ENCODE measurements at regions not wholly inside any gene's neighbourhood (a gene's known extent, or its start where the extent isn't known, plus 50 kb on each side); places are given as distances from the start of the nearest gene placed in this dataset.

DNA sequence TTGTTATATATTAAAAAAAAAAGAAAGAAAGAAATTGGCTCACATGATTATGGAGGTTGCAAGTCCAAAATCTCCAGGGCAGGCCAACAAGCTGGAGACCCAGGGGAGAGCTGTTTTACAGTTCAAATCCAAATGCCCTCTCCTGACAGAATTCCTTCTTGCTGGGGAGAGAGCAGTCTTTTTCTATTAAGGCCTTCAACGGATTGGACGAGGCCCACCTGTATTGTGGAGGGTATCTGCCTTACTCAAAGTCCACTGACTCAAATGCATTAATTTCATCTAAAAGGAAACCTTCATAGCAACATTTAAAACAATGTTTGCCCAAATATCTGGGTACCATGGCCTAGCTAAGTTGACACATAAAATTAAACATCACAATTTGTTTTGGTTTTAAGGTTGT is 56.9 kb upstream of the TRIM67 start:
- H3K79me1 ChIP-seq (ENCODE audit: low read depth, low read length), result no peaks in the 10 kb centered on the region
- H4K5ac ChIP-seq (ENCODE audit: insufficient read length, low read depth, low read length), result no peak overlapping the region
- no peak for TF ChIP-seq BCL11A (IDR thresholded peaks at IDR 0.05; ENCODE audit: low read depth in 2 of 2, low read length in 2 of 2)
- TF ChIP-seq KDM4A (IDR thresholded peaks at IDR 0.05; ENCODE audit: low read depth, low read length, severe bottlenecking), result no peak
- no peak for TF ChIP-seq MAFK (IDR thresholded peaks at IDR 0.05; ENCODE audit: low read depth, low read length)
- no peak for TF ChIP-seq RAD21 (IDR thresholded peaks at IDR 0.05 in 1 of 2, conservative IDR thresholded peaks at IDR 0.05 in 1 of 2; ENCODE audit: low read depth in 2 of 2, low read length in 2 of 2)
- no peak for TF ChIP-seq POLR2A (IDR thresholded peaks at IDR 0.05; ENCODE audit: control extremely low read depth in 1 of 2, low read depth in 2 of 2, low read length in 2 of 2)
- no peak for TF ChIP-seq SP4 (IDR thresholded peaks at IDR 0.05; ENCODE audit: low read length)
- TF ChIP-seq FOSL1 (IDR thresholded peaks at IDR 0.05; ENCODE audit: insufficient read depth, low read depth, low read length), result no peak
- no peak for TF ChIP-seq CREB1 (IDR thresholded peaks at IDR 0.05)
- TF ChIP-seq SUZ12 (IDR thresholded peaks at IDR 0.05; ENCODE audit: low read length), result no peak
- no peak for TF ChIP-seq SAP30 (IDR thresholded peaks at IDR 0.05; ENCODE audit: insufficient read depth, insufficient replicate concordance, low read length)
- TF ChIP-seq CEBPB (IDR thresholded peaks at IDR 0.05; ENCODE audit: low read depth, low read length), result no peak
- no peak for TF ChIP-seq SRF (IDR thresholded peaks at IDR 0.05; ENCODE audit: low read depth, low read length)
- no peak for TF ChIP-seq RFX5 (IDR thresholded peaks at IDR 0.05; ENCODE audit: borderline replicate concordance, low read depth, low read length)
- no peak for TF ChIP-seq CTBP2 (IDR thresholded peaks at IDR 0.05; ENCODE audit: borderline replicate concordance, insufficient read depth, insufficient read length, low read length)
- TF ChIP-seq EP300 (IDR thresholded peaks at IDR 0.05; ENCODE audit: borderline replicate concordance in 1 of 2, low read depth in 2 of 2, low read length in 2 of 2), result no peak
- no peak overlapping the region for H2AFZ ChIP-seq (ENCODE audit: low read length)
- H3K23me2 ChIP-seq (ENCODE audit: low read depth, low read length), result no peaks in the 10 kb centered on the region
- H3K79me2 ChIP-seq (ENCODE audit: control insufficient read depth in 1 of 2, insufficient read depth in 2 of 2, low read length in 2 of 2), result no peaks in the 10 kb centered on the region
- no peak overlapping the region for H3K4me3 ChIP-seq (ENCODE audit: extremely low read depth in 1 of 4, insufficient read depth in 2 of 4, low read depth in 3 of 4, low read length in 4 of 4)
- H3K36me3 ChIP-seq (ENCODE audit: control insufficient read depth in 2 of 4, insufficient read depth in 4 of 4, low read length in 3 of 4), result no peaks in the 10 kb centered on the region
- H2BK15ac ChIP-seq (ENCODE audit: low read length), result no peak overlapping the region
- H3K4me2 ChIP-seq (ENCODE audit: insufficient read depth in 1 of 2, low read depth in 2 of 2, low read length in 2 of 2), result no peak overlapping the region
- no peaks in the 10 kb centered on the region for H3K9me3 ChIP-seq (ENCODE audit: insufficient read depth in 2 of 2, low read depth in 1 of 2, low read length in 1 of 2)
- H2BK120ac ChIP-seq (replicated peaks; ENCODE audit: low read depth, low read length), result no peak overlapping the region
- H3K23ac ChIP-seq (ENCODE audit: insufficient read length), result no peak overlapping the region
- no peak overlapping the region for H3K4ac ChIP-seq (replicated peaks; ENCODE audit: insufficient read length, low read depth, low read length)
- H2BK12ac ChIP-seq (ENCODE audit: low read depth, low read length), result no peak overlapping the region
- no peak overlapping the region for H2AK5ac ChIP-seq (ENCODE audit: low read depth, low read length)
- POLR2A ChIA-PET (ENCODE audit: partially characterized antibody), result no interaction called here
- H3K18ac ChIP-seq (ENCODE audit: extremely low read depth, low read length), result no peak overlapping the region
- no peak overlapping the region for H2BK20ac ChIP-seq (ENCODE audit: low read length)
- H3K27me3 ChIP-seq (replicated peaks in 1 of 4; ENCODE audit: control insufficient read depth in 3 of 4, extremely low read depth in 1 of 4, insufficient read depth in 3 of 4, low read length in 3 of 4), result no peaks in the 10 kb centered on the region; a peak in 2 of 7 replicates
- H4K8ac ChIP-seq (ENCODE audit: extremely low read depth, insufficient read depth, low read length), result no peak overlapping the region
- no peak overlapping the region for H3K56ac ChIP-seq (replicated peaks; ENCODE audit: insufficient read length, low read depth, low read length)
- 72% methylated on average over 2 of the region's 2 CpGs; no CpG with 5 or more reads in 1 of the 2 experiments for WGBS, 2 experiments (ENCODE audit: extremely low coverage in 1 of 2, insufficient coverage in 1 of 2, insufficient read length in 1 of 2, insufficient replicate concordance in 2 of 2, low coverage in 1 of 2, low lambda C conversion rate in 2 of 2, missing lambda C conversion rate in 1 of 2)
- no peak overlapping the region for H3K9ac ChIP-seq (replicated peaks in 1 of 4; ENCODE audit: extremely low read depth in 1 of 4, low read depth in 3 of 4, low read length in 3 of 4)
- H3K27ac ChIP-seq (ENCODE audit: low read depth, low read length), result no peak overlapping the region
- H2BK5ac ChIP-seq (ENCODE audit: low read depth, low read length), result no peak overlapping the region
- no peak overlapping the region for H4K91ac ChIP-seq (replicated peaks; ENCODE audit: insufficient read length, low read length)
- no peaks in the 10 kb centered on the region for H3K4me1 ChIP-seq (replicated peaks in 1 of 4; ENCODE audit: control insufficient read depth in 3 of 4, insufficient read depth in 4 of 4, low read length in 3 of 4)
- DNase-seq (ENCODE audit: low read depth in 1 of 2, low spot score in 2 of 2) (no peak), FAIRE-seq (no peak)
- no peak overlapping the region for H3K14ac ChIP-seq (ENCODE audit: insufficient read length)
- no peaks in the 10 kb centered on the region for H4K20me1 ChIP-seq (replicated peaks in 1 of 2; ENCODE audit: control insufficient read depth in 1 of 2, insufficient read depth in 2 of 2, low read length in 2 of 2)
- CTCF ChIA-PET (ENCODE audit: partially characterized antibody), result interaction anchor here (0.8 to 1.6 kb wide), 3 partner anchors 9 to 332 kb away, joined by 3 to 4 read pairs (median 3); no protein-coding TSS in a partner anchor
